SK-N-DZ (cell line): ENCODE measurements at regions not wholly inside any gene's neighbourhood (a gene's known extent, or its start where the extent isn't known, plus 50 kb on each side); places are given as distances from the start of the nearest gene placed in this dataset.
A peak's percentile ranks its signal among the peaks of the same experiment; 100 is the strongest.

ENCODE experiments used
- DNase-seq: peaks from one replicate; pipeline ENCODE4 v3.0.0-alpha.2; 2015; ENCODE audit warnings: low spot score

DNA sequence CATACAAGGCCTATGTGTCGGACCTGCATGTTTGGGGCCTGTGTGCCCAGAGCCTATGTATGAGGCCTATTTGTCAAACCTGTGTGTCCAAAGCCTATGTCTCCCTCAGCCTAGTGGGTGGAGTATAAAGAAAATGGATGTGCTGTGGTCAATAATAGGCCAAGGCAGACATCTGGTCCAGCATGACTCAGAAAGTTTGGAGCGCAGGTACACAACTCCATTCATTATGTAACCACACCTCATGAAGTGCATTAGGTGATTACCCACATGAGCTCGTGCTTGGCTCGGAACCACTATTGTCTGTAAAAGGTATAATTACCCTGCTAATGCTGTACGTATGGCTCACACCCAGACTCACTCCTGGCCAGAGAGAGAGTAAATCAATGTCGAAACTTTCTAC, 302.4 kb upstream of the POU3F2 start:
- DNase-seq: no peak

DNA sequence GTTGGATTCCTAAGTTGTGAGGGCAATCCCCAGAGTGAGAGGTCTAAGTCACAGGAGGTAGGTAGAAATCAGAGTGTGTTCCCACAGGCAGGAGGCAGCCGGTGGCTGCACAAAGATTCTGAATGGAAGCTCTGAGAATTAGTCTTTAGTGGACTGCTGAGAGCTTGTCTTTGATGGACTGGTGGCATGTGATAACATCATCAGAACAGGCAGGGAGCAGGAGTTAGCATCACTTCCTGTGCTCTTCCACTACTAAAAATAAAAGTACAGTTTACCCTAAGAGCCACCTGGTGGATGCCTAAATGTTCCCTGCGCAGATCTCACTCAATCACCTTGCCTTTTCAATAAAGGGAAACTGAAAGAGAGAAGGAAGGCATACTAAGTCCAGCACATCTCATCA, 294.6 kb upstream of the POU3F2 start:
- peak; percentile 30 for DNase-seq

DNA sequence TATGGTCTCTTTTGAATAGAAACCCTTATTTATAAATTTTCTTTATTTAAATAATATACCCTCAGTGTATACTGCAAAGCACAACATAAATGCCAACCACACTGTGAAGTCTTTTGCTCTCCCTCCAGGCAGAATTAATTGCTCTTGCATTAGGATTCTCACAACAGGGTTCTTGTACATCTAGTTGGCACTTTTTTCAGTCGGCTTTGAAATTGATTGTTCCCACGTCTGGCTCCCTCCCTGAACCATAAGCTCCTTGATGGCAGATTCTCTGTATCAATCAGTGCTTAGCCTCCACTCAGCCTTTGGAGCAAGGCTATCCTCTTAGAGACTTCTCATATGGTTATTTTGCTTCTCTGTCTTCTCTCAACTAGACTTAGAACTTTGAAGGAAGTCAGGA, 288.0 kb upstream of the POU3F2 start:
- no peak for DNase-seq

DNA sequence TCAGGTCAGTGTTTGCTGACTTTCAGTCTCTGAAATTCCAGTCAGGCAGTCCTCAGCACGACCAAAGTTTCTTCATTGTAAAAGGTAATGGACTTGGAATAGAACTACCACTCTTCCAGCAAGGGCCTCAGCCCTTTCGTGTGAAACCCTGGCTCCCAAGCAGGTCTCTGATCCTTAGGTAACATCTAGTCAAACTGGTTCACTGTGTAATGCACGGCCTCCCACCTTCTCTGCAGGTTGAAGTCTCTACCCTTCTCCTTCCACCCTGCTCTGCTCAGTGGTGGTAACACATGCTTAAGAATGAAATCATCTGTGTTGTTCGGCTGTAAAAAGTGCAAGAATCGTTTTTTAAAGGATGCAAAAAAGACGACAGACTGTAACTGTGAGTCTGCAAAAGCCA, 287.2 kb upstream of the POU3F2 start:
- no peak for DNase-seq

DNA sequence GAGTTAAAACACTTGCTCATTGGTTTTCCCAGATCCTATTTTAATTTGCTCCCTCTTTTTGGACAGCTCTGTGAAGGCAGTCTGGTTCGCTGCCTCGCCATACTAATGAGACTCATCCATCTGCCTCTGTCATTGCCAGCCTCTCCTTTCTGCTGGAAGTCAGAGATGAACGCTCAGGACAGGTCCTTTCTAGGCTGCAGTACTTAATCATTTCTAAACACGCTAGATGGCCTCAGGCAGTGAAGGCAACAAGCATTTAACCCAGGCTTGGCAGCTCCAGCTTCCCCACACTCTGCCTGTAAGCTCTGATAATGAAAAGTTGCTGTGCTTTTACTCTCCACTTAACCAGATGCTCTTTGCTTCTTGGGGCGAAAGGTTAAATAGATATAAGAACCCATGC, 286.7 kb upstream of the POU3F2 start:
- DNase-seq: peak; percentile 28

DNA sequence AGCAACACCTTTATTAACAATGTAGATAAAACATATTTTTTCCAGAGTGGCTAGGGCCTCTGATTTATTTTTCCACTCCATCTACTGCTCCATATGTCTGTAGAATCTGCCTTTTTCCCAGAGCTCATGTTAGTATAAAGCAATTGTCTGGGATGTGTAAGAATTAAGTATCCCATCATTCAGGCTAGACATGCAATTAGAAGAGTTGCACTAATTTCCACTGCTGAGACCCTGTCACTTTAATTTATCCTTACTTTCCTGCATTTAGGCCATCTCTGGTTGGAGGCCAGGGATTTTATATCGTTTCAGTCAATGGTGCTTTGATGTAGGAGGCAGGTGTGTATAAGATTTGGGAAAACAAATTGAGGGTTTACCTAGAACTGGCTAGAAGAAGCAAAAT, 286.1 kb upstream of the POU3F2 start:
- DNase-seq: no peak

DNA sequence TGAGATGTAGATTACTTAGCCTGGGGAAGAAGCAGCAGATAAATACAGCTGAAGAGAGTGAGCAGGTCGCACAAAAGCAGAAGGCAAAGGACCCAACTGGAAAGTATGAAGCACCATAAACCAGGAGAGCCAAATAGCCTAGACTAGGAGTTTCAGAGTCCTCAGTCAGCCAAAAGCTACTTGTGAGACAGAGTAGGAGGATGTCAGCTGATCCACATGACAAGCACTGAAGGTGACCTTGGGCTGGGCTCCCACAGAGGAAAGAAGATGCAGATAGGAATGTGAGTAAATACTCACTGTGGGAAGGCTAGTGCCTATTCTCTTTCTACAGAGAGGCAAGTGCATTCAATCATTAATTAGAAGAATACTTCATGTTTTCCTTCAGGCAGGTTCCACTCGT, 274.0 kb upstream of the POU3F2 start:
- DNase-seq: no peak

DNA sequence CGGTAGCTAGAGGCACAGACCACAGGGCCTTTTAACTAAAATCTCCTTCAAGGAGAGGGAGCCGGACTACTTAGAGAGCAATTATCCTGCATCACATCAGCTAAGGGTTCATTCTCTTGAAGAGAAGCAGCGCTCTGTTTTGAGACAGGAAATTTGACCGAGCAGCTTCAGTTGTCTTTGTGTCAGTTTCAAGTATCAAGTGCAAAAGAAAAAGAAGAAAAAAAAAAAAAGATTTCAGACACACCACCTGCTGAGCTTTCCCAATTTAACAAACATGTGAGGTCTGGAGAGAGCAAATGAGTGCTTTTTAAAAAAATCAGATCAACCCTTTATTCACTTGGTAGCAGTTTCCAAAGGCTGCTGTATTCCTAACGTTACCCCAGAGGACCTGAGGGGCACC, 273.5 kb upstream of the POU3F2 start:
- peak; percentile 10 for DNase-seq

DNA sequence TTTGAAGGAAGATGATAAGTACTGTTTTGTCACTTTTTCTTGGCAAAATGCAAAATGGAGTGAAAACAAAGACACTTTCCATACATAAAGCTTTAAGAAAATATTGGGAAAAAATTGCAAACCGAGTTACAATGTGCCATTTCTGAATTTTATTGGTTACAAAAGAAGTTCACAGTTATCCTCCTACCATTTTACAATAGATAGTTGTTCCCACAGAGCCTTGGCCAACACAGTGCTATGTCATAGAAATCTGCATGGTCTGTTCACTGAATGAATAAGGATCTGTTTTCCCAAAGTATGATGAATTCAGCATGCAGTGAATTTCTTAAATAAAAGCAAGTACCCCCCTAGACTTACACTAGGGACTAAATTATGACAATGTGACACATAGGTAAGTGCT, 268.2 kb upstream of the POU3F2 start:
- DNase-seq: no peak

DNA sequence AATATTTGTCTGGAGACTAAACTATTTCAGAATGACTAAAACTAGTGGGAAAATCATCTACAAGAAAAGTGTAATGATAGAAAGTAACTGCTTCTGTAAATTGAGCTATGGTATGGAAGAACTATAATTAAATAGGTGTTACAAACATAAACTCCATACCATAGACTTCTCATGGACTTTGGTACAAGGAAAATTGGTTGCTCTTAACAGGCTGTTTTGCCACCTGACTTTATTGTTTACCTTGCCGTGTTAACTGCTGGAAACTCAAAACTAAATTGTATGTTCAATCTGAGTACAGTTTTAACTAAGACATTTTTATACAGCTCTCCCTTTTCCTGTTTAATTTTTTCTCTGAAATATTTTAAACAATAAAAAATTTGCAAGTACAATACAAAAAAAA, 261.8 kb upstream of the POU3F2 start:
- DNase-seq: no peak

DNA sequence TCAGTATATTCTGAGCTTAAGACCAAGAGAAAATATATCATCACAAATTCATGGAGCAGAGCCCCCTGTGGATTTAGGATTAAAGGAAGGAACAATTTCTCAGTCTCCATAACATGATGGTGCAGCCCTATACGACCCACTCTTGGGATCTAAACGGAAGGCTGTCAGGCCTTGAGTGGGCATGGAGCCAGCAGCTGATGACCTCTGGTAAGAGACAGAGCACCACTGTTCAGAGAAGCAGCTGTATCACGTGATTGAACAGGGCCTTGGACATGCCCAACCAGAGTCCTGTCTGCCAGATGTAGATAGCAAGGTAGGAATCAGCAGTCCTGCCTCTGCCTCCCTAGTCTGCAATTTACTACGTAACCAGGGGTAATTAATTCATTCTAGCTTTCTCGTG, 259.4 kb upstream of the POU3F2 start:
- DNase-seq: peak; percentile 58

DNA sequence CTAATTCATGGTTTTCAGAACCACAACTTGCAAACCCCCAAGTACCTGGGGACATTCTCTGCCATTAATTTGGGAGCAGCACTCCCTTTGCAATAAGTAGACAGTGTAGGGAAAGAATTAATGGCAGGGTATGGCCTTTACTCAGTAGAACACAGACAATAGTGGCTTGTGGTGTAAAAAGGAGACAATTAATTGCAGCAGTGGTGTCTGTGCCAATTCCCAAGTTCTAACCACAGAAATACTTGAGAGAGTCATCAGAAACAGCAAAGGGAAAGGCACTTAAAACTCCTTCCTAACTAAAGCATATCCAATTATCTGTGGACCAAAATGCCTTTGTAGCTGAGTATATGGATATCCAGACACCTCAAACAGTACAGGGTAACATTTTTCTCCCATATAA, 257.6 kb upstream of the POU3F2 start:
- no peak for DNase-seq

DNA sequence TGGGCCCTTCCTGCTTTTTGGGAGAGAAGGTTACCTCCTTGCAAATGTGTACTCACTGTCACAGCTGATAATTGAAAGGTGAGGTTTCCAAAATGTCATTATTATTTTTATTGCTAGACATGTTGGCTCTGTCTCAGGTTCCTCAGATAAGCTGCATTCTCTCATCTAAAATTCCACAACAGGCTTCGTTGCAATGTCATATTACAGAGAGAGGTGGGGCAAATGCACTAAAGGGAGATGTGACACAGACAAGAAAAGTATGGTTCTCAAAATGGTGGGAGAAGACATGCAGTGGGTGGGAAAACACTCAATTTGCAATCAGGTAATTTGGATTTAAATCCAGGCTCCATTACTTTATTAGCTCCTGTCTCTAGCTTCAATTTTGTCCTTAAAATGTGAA, 256.4 kb upstream of the POU3F2 start:
- DNase-seq: no peak

DNA sequence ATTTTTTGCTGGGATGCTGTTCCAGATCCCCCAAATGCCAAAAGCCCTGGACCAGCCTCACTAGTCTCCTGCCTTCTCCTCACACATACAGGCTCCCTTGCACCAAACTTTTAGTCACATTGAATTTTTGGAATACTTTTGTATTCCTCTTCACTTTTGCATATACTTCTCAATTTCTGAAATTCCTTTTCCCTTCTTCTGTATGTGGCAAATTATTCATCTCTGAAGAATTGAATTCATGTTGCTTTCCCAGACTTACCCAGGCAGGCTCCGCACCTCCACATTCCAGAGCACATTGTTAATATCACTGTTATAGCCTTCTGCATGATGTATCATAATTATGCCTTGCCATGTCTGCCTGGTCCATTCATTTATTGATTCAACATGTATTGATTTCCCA, 255.3 kb upstream of the POU3F2 start:
- no peak for DNase-seq

DNA sequence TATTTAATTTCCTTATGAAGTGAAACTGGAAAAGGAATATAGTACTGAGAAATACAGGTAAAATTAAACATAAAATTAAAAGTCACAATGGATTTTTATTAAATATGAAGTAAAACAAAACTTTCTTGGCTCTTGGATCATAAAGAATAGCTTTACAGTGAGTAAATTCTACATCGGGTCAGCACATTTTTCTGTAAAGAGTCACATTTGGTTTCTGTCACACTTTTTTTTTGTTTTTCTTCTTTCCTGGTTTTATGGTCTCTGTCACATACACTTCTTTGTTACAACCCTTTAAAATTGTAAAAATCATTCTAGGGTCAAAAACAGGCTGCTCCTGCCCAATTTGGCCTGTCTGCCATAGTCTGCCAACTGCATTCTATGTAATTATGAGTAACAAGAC, 254.4 kb upstream of the POU3F2 start:
- DNase-seq: no peak

DNA sequence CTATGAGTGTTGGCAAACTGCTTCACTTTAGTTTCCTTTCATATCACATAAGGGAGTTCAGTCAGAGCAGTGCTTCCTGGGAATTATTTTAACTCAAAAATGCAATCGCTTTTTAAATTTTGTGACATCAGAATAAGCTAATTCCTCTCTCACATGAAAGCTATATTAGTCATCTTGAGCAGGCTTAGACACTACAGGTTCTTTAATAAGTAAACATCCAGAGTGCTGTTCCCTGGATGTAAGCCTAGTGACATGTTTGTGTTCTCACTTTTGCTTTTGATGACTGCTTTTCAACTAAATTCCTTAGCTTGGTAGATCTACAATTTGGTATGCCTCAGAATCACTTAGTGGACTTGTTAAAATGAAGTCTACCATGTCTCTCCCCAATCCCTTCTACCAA, 252.7 kb upstream of the POU3F2 start:
- no peak for DNase-seq

DNA sequence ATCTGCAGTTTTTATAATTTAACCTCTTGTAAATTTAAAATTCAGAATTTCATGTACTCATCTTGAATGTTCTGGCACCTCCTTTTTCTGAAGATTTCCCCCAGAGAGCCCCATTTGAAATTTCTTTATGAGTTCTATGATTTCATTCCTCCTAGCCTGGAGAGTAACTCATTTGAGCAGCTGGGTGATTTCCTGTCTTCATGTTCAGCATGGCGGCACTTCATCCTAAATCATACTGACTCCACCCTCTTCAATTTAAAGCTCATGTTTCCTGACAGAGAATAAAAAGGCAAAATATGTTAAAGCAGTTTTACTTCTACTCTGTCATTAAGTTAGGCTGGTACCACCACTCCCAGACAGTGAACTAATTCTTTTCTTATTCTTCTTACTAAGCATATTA, 250.9 kb upstream of the POU3F2 start:
- DNase-seq: no peak

DNA sequence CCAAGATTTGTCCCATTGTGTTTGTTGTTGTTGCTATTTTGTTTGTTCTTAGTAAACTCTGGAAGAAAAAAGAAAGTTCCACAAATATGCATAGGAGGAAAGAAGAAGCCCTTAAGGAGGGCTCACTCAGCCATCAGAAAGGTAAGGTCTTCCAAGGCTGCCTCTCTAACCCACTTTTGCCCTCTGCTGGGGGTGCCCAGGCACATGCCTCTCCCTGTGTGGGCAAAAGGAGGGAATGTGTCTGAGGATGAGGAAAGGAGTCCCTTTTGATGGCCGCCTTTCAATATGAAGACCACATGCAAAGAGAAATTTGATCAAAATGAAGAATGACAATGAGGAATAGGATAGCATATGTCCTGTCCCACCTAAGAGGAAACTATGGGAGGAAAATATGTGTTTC, 248.2 kb upstream of the POU3F2 start:
- DNase-seq: no peak

DNA sequence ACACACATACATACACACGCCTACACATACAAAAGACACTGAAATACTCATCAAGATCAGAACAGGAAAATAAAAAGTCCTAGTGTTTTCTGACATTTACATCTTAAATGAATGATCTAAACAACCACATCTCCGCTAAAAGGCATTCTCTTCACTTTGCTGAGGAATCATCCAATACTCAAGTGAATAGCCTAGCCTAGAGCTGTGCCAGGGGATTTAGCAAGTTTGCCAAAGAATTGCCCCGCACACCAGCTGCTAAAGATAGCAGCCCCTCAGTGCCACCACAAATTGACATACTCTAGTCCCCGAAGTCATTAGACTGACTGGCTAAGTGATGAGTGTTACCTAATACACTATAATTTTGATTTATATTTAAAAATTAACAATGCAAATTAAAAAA, 246.8 kb upstream of the POU3F2 start:
- DNase-seq: no peak

DNA sequence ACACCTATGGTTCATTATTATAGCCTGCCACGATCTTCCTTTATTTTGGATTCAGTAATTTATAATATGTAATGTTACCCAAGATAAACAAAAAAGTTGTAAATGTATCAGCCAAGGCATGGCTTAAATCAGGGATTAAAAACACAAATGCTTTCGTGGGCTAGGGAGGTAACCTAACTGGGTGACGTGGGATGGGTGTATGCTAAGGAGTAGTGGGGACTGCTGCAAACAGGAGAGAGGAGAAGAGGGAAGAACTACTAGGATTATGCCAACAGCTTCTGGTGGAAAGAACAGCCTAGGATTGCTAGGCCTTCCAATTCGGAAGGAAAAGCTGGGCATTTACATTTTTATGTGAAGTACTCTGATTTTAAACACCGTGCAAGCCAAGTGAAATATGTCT, 244.8 kb upstream of the POU3F2 start:
- no peak for DNase-seq

DNA sequence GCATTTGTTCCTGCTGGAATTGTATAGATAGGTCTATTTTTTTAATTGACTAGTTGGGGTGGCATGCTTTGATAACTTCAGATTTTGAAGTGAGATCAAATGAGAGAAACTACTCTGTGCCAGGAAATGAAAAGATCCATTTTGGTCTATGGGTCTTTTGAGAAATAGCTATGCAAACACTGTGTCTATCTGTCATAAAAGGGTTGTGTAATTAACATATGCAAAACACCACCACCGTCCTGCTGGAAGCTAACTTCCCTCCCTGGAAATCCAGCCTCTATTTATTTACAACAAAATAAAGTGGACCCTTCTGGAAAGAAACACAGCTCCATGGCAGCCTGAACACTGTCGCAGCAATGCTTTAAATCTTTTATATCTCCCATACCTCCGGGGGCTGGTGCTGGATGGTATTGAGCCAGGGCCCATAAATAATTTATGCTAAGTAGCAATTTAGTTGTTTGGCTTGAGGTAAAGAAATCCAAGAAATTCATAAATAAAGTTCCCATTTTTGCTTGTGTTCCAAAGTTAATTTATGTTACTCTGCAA, 244.2 kb upstream of the POU3F2 start:
- DNase-seq: no peak

DNA sequence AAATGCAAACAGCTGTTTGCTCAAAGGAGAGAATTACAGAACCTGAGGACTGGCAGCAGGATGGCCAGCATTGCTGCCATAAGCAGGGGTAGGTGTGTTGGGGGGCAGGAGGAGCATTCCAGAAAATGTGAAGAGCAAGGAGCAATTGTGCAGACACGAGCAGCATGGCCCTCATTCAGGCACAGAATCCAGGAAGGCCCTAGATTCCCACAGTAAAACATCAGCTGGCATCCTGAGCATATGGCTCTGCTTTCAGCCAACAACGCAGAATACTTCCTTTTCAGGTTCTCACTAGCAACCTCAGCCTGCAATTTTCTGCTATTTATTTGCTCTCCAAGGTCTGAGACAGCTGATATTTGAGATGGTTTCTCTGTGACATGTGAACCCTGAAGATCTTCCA, 243.4 kb upstream of the POU3F2 start:
- DNase-seq: no peak

DNA sequence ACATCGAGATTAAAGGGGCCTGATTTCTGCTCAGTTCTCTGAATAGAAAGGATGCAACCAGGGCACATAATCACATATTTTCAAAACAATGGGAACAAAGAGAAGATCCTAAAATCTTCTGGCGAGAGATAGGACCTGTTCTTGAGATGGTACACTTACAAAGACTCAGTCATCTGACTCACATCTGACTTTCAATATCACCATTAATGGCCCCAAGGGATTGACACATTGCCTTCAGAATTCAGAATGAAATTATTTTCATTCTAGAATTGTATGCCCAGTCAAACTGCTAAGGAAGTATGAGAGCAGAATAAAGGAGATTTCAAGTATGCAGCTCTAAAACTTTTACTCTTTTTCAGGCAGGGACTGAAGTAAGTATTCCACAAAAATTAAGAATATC, 240.7 kb upstream of the POU3F2 start:
- DNase-seq: no peak

DNA sequence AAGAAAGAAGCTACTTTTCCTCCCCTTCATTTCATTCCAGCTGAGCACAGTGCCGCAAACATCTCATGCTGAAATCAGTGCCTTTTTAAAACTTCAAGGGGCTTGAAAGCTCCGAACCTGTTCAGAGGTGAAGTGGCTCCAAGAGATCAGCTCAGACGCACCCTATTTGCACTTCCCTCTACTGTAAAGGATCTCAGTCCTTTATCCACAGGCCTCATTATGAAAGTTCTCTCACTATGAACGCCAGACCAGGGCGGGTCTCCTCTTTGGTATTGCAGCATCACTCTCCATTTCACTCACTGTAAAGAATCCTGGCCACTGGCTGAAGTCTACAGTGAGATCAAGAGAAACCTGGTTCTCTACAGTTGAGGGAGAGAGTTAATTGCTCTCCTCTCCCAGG, 232.7 kb upstream of the POU3F2 start:
- no peak for DNase-seq

DNA sequence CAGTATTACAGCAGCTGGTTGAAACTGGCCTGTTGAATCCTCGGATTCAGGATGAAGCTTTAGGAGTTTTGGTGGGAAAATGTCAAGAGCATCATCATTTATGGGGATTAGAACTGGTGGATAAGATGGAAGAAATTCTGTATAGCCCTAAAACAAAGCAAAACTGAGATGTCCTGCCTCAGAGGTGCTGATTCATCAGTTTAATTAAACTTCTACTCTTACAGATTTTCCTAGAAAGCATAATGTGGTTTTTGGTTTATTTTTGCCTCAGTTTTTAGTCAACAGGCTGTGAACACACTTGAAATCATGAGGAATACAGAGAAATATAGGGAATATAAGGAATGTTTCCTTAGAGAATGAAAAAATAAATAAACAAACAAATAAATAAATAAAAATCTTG, 228.7 kb upstream of the POU3F2 start:
- DNase-seq: no peak
